Esophagus muscularis mucosa (tissue), 2 donors: ENCODE measurements at regions not wholly inside any gene's neighbourhood (a gene's known extent, or its start where the extent isn't known, plus 50 kb on each side); places are given as distances from the start of the nearest gene placed in this dataset.

Source experiments
- EP300 ChIP-seq: sonication (generic); formaldehyde crosslinking; IDR thresholded peaks from one replicate; pipeline ENCODE4 v1.6.1; 2017; ENCODE audit warnings: antibody characterized with exemption
- POLR2A ChIP-seq: fragments of 450-650 bp; IDR thresholded peaks from one replicate; pipeline ENCODE4 v1.6.1; 2017; ENCODE audit warnings: antibody characterized with exemption, moderate library complexity, mild to moderate bottlenecking, low read depth

DNA sequence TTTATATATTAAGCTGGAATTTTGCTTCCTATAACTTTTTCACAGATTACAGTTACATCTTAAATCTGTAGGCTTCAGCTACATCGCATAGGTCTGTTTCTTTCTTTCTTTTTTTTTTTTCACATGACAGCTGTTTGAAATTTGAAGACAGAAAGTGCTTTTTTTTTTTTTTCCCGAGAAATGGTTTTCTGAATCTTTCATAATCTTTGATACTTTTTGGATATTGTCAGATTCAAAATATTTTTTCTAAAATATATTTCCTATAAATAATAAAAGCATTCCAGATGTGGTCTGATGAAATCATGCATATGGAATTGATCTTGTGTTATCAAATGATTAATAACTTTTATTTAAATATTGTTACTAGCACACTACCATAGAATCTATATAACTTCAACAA, 212.2 kb downstream of the TAF11L14 start:
- TF ChIP-seq POLR2A (no peak), EP300 (no peak)
